Stimulated activated naive CD8-positive, alpha-beta T cell treated with anti-CD3 and anti-CD28 coated beads, Interleukin-15, amount 100 ng/mL, for 72 hours (primary cell): ENCODE measurements at regions not wholly inside any gene's neighbourhood (a gene's known extent, or its start where the extent isn't known, plus 50 kb on each side); places are given as distances from the start of the nearest gene placed in this dataset.
"Not testable (repeated sequence)": the region's sequence is repeated elsewhere in the genome, so short reads cannot be mapped to it uniquely, and the experiment has no call there.

Experiments used
- ATAC-seq: fragments of 150-1000 bp; cut with Tn5 transposase; 2 replicates; pipeline ENCODE4 v1.10.0; 2021; ENCODE audit warnings: mild to moderate bottlenecking, moderate library complexity
- DNase-seq, 2 donors: peaks; one replicate each; pipeline ENCODE4 v3.0.0; 2021 to 2022
- H3K27ac Mint-ChIP-seq, 2 donors: one replicate each; pipeline ENCODE4 v1.8.0; 2022; ENCODE audit warnings: mild to moderate bottlenecking in 2 of 2, mixed read lengths in 2 of 2, moderate library complexity in 2 of 2
- H3K27me3 Mint-ChIP-seq: one replicate; pipeline ENCODE4 v1.8.0; 2022; ENCODE audit warnings: mixed read lengths
- H3K4me1 Mint-ChIP-seq: one replicate; pipeline ENCODE4 v1.8.0; 2022; ENCODE audit warnings: mild to moderate bottlenecking, mixed read lengths
- H3K4me3 Mint-ChIP-seq, 2 donors: one replicate each; pipeline ENCODE4 v1.8.0; 2022; ENCODE audit warnings: mild to moderate bottlenecking in 2 of 2, mixed read lengths in 2 of 2, moderate library complexity in 1 of 2
- H3K9me3 Mint-ChIP-seq, 2 donors: one replicate each; pipeline ENCODE4 v1.8.0; 2022; ENCODE audit warnings: mixed read lengths in 2 of 2

DNA sequence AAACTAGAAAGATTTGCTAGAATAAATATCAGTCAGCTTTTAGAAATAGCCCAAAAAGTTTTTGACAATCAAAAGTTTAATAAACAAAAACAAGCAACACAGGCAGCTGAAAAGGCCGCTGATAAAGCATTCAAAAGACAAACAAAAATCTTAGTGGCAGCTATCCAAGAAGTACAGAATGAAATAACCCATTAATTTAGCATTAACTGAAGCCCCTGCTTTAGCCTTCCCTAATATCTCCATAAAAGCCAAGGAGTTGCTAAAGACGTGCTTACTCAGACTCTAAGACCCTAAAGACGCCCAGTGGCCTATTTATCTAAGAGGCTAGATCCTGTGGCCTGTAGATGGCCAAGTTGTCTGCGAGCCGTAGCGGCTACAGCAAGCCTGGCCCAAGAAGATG lies 123.5 kb upstream of the DEFB108B start:
- not testable (repeated sequence) for ATAC-seq, DNase-seq, H3K27ac Mint-ChIP-seq, H3K4me1 Mint-ChIP-seq, H3K4me3 Mint-ChIP-seq, H3K9me3 Mint-ChIP-seq
- peaks cover 32% of the 10 kb centered on the region for H3K27me3 Mint-ChIP-seq

DNA sequence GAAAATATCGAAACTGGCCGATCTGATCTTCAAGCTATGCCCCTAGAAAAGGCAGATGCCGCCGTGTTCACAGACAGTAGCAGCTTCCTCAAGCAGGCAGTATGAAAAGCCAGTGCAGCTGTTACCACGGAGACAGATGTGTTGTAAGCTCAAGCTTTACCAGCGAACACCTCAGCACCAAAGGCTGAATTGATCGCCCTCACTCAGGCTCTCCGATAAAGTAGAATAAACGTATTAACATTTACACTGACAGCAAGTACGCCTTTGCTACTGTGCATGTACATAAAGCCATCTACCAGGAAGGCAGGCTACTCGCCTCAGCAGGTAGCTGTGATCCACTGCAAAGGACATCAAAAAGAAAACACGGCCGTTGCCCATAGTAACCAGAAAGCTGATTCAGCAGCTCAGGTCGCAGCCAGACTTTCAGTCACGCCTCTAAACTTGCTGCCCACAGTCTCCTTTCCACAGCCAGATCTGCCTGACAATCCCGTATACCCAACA lies 122.8 kb upstream of the DEFB108B start:
- DNase-seq, ATAC-seq, H3K9me3 Mint-ChIP-seq, H3K27ac Mint-ChIP-seq, H3K4me3 Mint-ChIP-seq, H3K4me1 Mint-ChIP-seq: not testable (repeated sequence)
- peaks cover 32% of the 10 kb centered on the region for H3K27me3 Mint-ChIP-seq

DNA sequence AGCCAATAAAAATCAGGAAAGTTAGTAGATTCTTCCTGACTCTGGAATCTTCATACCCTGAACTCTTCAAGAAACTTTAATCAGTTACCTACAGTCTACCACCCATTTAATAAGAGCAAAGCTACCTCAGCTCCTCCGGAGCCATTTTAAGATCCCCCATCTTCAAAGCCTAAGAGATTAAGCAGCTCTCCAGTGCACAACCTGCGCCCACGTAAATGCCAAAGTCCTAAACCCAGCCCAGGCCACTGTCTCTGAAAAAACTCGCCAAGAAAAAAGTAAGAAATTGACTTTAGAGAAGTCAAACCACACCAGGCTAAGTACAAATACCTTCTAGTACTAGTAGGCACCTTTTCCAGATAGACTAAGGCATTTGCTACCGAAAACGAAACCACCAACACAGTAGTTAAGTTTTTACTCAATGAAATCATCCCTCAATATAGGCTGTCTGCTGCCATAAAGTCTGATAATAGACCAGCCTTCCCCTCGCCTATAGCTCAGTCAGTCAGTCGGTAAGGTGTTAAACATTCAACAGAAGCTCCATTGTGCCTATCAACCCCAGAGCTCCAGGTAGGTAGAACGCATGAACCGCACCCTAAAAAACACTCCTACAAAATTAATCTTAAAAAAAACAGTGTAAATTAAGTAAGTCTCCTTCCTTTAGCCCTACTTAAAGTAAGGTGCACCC lies 122.2 kb upstream of the DEFB108B start:
- H3K27me3 Mint-ChIP-seq: peaks cover 32% of the 10 kb centered on the region
- H3K4me1 Mint-ChIP-seq, H3K27ac Mint-ChIP-seq, DNase-seq, ATAC-seq, H3K9me3 Mint-ChIP-seq, H3K4me3 Mint-ChIP-seq: not testable (repeated sequence)

DNA sequence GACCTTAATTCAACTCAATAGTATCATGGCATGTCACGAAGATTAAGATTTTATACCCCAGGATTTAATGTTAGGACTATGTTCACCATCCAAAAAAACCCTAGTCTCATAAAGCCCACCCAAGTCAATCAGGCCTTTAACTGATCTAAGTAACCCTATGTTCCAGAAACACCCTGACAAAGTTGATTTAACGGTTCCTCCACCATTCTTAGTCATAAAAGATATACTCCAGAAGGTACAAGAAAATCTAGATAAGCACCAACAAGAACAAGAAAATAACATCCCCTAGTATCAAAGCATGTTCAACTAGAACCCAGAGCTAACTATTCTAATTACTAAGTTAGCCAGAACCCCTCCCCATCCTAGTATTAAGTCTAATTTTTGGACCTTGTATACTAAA lies 120.7 kb upstream of the DEFB108B start:
- H3K27ac Mint-ChIP-seq, H3K4me3 Mint-ChIP-seq, H3K4me1 Mint-ChIP-seq, DNase-seq, H3K9me3 Mint-ChIP-seq, ATAC-seq: not testable (repeated sequence)
- peaks cover 25% of the 10 kb centered on the region for H3K27me3 Mint-ChIP-seq

DNA sequence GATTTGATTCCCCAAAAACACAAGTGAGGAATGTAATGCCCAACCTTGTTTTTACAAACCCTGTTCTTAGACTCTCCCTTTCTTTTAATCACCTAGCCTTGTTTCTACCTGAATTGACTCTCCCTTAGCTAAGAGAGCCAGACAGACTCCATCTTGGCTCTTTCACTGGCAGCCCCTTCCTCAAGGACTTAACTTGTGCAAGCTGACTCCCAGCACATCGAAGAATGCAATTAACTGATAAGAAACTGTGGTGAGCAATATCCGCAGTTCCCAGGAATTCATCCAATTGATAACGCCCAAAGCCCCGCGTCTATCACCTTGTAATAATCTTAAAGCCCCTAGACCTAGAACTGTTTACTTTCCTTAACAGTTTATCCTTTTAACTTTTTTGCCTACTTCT lies 120.2 kb upstream of the DEFB108B start:
- not testable (repeated sequence) for H3K4me3 Mint-ChIP-seq, ATAC-seq, H3K27ac Mint-ChIP-seq, H3K9me3 Mint-ChIP-seq, H3K4me1 Mint-ChIP-seq, DNase-seq
- H3K27me3 Mint-ChIP-seq: peaks cover 20% of the 10 kb centered on the region

DNA sequence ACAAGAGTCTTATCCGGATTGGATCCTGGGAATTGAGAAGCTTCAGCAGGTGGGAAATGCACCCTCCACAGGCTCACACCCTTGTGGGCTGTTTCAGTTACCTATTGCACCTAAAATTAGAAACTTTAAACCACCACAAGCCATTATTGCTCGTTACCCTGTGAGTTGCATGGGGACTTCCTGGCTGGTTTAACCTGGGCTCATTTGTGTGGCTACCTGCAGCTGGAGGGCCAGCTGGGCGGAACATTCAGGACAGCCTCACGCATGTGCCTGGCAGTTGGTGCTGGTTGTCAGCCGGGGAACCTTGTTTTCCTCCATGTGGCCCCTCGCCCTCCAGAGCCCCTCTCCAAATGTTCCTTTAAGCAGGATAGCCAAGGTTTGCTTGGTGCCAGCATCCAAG lies 118.5 kb upstream of the DEFB108B start:
- not testable (repeated sequence) for H3K9me3 Mint-ChIP-seq, H3K4me1 Mint-ChIP-seq, H3K27ac Mint-ChIP-seq, H3K4me3 Mint-ChIP-seq, ATAC-seq, DNase-seq, H3K27me3 Mint-ChIP-seq

DNA sequence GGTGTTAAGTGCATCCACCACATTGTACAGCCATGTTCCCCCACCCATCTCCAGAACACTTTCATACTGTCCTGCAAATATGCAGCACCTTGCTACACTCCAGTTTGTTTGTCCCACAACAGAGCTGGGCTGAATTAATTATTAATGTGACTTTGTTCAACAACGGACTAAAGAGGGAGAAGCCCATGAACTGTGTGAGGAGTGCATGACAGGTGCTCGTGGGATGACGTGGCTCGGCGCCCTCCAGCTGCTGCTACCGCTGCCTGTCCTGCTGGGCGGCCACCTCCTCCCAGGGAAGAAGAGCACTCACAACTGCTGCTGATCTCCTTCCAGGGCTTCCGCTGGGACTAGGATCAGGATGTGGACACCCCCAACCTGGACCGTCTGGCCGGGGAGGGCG lies 111.2 kb upstream of the DEFB108B start:
- ATAC-seq, H3K27ac Mint-ChIP-seq, H3K4me3 Mint-ChIP-seq, DNase-seq, H3K9me3 Mint-ChIP-seq, H3K4me1 Mint-ChIP-seq: not testable (repeated sequence)
- H3K27me3 Mint-ChIP-seq: peaks cover 18% of the 10 kb centered on the region

DNA sequence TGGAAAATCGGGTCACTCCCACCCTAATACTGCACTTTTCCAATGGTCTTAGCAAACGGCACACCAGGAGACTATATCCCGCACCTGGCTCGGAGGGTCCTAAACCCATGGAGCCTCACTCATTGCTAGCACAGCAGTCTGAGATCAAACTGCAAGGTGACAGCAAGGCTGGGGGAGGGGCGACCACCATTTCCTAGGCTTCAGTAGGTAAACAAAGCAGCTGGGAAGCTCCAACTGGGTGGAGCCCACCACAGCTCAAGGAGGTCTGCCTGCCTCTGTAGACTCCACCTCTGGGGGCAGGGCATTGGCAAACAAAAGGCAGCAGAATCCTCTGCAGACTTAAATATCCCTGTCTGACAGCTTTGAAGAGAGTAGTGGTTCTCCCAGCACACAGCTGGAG lies 109.0 kb upstream of the DEFB108B start:
- ATAC-seq, H3K9me3 Mint-ChIP-seq, H3K4me1 Mint-ChIP-seq, H3K4me3 Mint-ChIP-seq, H3K27ac Mint-ChIP-seq, DNase-seq: not testable (repeated sequence)
- peaks cover 21% of the 10 kb centered on the region for H3K27me3 Mint-ChIP-seq

DNA sequence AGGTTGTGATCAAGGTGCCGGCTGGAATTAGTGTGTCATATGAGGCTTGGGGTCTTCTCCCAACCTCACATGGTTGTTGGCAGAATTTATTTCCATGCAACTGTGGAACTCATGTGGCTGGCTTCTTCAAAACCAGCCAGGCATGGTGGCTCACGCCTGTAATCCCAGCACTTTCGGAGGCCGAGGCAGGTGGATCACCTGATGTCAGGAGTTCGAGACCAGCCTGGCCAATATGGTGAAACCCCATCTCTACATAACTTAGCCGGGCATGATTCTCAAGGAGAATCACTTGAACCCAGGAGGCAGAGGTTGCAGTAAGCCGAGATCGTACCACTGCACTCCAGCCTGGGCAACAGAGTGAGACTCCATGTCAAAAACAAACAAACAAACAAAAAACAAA lies 102.3 kb upstream of the DEFB108B start:
- not testable (repeated sequence) for ATAC-seq, H3K27ac Mint-ChIP-seq, DNase-seq, H3K9me3 Mint-ChIP-seq, H3K4me1 Mint-ChIP-seq, H3K4me3 Mint-ChIP-seq
- peaks cover 20% of the 10 kb centered on the region for H3K27me3 Mint-ChIP-seq

DNA sequence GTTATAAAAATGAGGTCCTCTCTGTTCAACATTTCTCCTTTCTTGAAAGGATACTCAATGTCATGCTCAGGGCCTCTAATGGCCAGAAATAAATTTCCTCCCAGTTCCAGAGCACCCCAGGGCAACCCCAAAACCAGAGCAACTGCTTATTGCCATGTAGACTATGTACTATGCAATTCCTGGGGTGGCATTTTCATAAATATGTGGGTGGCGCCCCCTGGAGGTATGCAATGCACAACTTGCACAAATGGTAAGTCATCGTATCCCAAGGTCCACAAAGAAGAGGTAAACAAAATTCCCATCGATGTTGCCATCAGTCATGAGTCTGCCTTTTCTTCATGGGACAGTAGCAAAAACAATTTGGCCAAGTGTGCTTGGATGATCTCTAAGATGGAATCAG lies 98.6 kb upstream of the DEFB108B start:
- not testable (repeated sequence) for H3K27ac Mint-ChIP-seq, H3K4me3 Mint-ChIP-seq, H3K9me3 Mint-ChIP-seq, H3K4me1 Mint-ChIP-seq, ATAC-seq
- peaks cover 17% of the 10 kb centered on the region for H3K27me3 Mint-ChIP-seq
- peak; percentile 3 to 15 for DNase-seq

DNA sequence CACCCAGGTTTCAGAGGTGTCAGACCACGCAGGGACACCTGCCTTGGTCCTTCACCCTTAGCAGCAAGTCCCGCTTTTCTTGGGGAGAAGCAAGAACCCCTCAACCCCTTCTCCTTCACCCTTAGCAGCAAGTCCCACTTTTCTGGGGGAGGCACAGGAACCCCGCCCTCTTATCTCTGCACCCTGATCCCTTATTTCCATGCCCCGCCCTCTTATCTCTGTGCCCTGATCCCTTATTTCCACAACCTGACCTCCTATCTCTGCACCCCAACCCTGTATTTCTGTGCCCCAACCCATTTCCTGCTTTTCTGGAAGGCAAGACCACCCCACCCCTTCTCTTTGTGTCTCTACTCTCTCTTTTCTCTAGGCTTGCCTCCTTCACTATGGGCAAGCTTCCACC lies 94.7 kb upstream of the DEFB108B start:
- DNase-seq, H3K4me3 Mint-ChIP-seq: not testable (repeated sequence)

DNA sequence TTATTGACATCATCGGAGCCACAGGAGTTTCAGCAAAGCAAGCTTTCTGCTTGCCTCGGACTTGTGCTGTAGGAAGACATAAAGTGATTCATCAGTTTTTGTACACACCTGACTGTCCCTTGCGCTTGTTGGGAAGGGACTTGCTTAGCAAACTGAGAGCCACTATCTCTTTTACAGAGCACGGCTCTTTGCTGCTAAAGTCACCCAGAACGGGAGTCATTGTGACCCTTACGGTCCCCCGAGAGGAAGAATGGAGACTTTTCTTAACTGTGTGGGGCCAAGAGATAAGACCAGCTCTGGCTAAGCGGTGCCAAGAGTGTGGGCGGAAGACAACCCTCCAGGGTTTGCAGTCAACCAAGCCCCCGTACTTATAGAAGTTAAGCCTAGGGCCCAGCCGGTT lies 89.6 kb upstream of the DEFB108B start:
- DNase-seq: not testable (repeated sequence)

More for the DNA sequence above, 94.7 kb upstream of the DEFB108B start:
- not testable (repeated sequence) for H3K4me1 Mint-ChIP-seq, H3K27ac Mint-ChIP-seq, ATAC-seq, H3K9me3 Mint-ChIP-seq
- peaks cover 53% of the 10 kb centered on the region for H3K27me3 Mint-ChIP-seq

DNA sequence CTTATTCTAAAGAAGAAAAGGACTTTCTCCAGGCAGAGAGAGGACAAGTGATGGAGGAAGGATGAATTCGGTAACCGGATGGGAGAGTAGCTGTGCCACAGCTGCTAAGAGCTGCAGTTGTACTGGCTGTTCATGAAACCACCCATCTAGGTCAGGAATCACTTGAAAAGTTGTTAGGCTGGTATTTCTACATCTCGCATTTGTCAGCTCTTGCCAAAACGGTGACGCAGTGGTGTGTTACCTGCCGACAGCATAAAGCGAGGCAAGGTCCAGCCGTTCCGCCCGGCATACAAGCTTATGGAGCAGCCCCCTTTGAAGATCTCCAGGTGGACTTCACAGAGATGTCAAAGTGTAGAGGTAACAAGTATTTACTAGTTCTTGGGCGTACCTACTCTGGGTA lies 87.3 kb upstream of the DEFB108B start:
- not testable (repeated sequence) for H3K4me1 Mint-ChIP-seq, H3K27ac Mint-ChIP-seq, H3K9me3 Mint-ChIP-seq, H3K4me3 Mint-ChIP-seq, DNase-seq, ATAC-seq
- peaks cover 52% of the 10 kb centered on the region for H3K27me3 Mint-ChIP-seq

More for the DNA sequence above, 89.6 kb upstream of the DEFB108B start:
- not testable (repeated sequence) for ATAC-seq, H3K4me1 Mint-ChIP-seq, H3K27ac Mint-ChIP-seq, H3K9me3 Mint-ChIP-seq, H3K4me3 Mint-ChIP-seq
- H3K27me3 Mint-ChIP-seq: peaks cover 56% of the 10 kb centered on the region

DNA sequence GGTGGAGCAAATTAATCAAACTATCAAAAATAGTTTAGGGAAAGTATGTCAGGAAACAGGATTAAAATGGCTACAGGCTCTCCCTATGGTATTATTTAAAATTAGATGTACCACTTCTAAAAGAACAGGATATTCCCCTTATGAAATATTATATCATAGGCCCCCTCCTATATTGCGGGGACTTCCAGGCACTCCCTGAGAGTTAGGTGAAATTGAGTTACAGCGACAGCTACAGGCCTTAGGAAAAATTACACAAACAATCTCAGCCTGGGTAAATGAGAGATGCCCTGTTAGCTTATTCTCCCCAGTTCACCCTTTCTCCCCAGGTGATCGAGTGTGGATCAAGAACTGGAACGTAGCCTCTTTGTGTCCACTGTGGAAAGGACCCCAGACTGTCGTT lies 86.7 kb upstream of the DEFB108B start:
- H3K27me3 Mint-ChIP-seq: peaks cover 53% of the 10 kb centered on the region
- not testable (repeated sequence) for H3K4me3 Mint-ChIP-seq, DNase-seq, H3K4me1 Mint-ChIP-seq, H3K27ac Mint-ChIP-seq, H3K9me3 Mint-ChIP-seq, ATAC-seq

DNA sequence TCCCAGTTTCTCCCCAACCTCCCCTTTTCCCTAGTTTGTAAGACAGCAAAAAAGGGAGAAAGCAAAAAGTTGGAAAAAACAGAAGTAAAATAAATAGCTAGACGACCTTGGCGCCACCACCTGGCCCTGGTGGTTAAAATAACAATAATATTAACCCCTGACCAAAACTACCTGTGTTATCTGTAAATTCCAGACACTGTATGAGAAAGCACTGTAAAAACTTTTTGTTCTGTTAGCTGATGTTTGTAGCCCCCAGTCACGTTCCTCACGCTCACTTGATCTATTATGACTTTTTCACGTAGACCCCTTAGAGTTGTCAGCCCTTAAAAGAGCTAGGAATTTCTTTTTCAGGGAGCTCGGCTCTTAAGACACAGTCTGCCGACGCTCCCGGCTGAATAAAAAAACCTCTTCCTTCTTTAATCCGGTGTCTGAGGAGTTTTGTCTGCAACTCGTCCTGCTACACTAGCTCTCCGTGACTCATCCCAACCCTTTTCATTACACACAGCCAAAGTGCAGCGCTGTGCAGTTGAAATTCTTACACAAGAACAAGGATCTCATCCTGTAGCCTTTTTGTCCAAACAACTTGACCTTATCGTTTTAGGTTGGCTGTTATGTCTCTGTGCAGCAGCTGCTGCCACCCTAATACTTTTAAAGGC lies 83.9 kb upstream of the DEFB108B start:
- H3K27ac Mint-ChIP-seq: peak overlapping the region in 1 of 2 donors; percentile 34
- not testable (repeated sequence) for H3K9me3 Mint-ChIP-seq, H3K4me1 Mint-ChIP-seq, H3K4me3 Mint-ChIP-seq, ATAC-seq, DNase-seq
- peaks cover 54% of the 10 kb centered on the region for H3K27me3 Mint-ChIP-seq

DNA sequence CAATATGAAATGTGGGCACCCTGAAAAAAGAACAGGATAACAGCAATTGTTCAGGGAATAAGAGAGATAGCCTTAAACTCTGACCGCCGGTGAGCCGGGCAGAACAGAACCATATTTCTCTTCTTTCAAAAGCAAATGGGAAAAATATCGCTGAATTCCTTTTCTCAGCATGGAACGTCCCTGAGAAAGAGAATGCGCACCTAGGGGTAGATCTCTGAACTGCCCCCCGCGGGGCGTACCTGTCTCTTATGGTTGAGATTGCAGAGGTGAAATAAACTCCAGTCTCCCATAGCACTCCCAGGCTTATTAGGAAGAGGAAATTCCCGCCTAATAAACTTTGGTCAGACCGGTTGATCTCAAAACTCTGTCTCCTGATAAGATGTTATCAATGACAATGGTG lies 82.1 kb upstream of the DEFB108B start:
- not testable (repeated sequence) for DNase-seq, H3K4me3 Mint-ChIP-seq, H3K9me3 Mint-ChIP-seq, ATAC-seq, H3K27ac Mint-ChIP-seq, H3K4me1 Mint-ChIP-seq
- H3K27me3 Mint-ChIP-seq: peaks cover 48% of the 10 kb centered on the region
